Sigmoid colon (tissue), 6 donors: ENCODE measurements at regions not wholly inside any gene's neighbourhood (a gene's known extent, or its start where the extent isn't known, plus 50 kb on each side); places are given as distances from the start of the nearest gene placed in this dataset.

Source experiments
- DNase-seq: peaks from one replicate; pipeline ENCODE4 v3.0.0-alpha.2; 2019
- H3K27ac ChIP-seq, 4 donors: fragments of 200-600 bp; sonication (generic); one replicate each; pipeline ENCODE4 v1.5.1; 2016 to 2019; ENCODE audit warnings: mild to moderate bottlenecking in 1 of 4
- H3K27me3 ChIP-seq, 3 donors: fragments of 200-600 bp; sonication (generic); one replicate each; pipeline ENCODE4 v1.5.1; 2019; ENCODE audit warnings: mild to moderate bottlenecking in 1 of 3
- H3K36me3 ChIP-seq, 4 donors: fragments of 200-600 bp; sonication (generic); one replicate each; pipeline ENCODE4 v1.5.1; 2016 to 2019
- H3K4me1 ChIP-seq, 4 donors: fragments of 200-600 bp; sonication (generic); one replicate each; pipeline ENCODE4 v1.5.1; 2017 to 2019
- H3K4me3 ChIP-seq, 4 donors: fragments of 200-600 bp; sonication (generic); one replicate each; pipeline ENCODE4 v1.5.1; 2017 to 2019; ENCODE audit warnings: mild to moderate bottlenecking in 2 of 4, moderate library complexity in 1 of 4
- H3K9me3 ChIP-seq, 4 donors: fragments of 200-600 bp in 3 of 4; sonication (generic) in 3 of 4; one replicate each; pipeline versions ENCODE4 v1.5.1 to v1.6.1; 2013 to 2019
- EP300 ChIP-seq, 4 donors: sonication (generic); formaldehyde crosslinking; IDR thresholded peaks; one replicate each; pipeline ENCODE4 v1.6.1; 2017; ENCODE audit warnings: antibody characterized with exemption in 4 of 4
- POLR2A ChIP-seq, 2 donors: fragments of 450-650 bp; IDR thresholded peaks; one replicate each; pipeline ENCODE4 v1.6.1; 2016; ENCODE audit warnings: antibody characterized with exemption in 2 of 2, mild to moderate bottlenecking in 2 of 2, moderate library complexity in 2 of 2
- POLR2AphosphoS5 ChIP-seq, 4 donors: sonication (generic); formaldehyde crosslinking; IDR thresholded peaks; one replicate each; pipeline ENCODE4 v1.6.1; 2017; ENCODE audit warnings: antibody characterized with exemption in 4 of 4
- WGBS, 2 donors: extraction: QIAGEN DNeasy Blood & Tissue Kit; methylation state at CpG; one replicate each; pipeline ENCODE4 v1.1.7; 2013; 5-methylcytosine and 5-hydroxymethylcytosine counted together
- intact Hi-C: fragments of 100-400 bp; cut with DNase I; formaldehyde crosslinking; loops from one replicate; pipeline ENCODE4 v1.15.1; 2023
- TF ChIP-seq, protein P1 (sequence below), 4 experiments: fragments of 450-650 bp in 3 of 4; fragments of 200-600 bp in 1 of 4; IDR thresholded peaks; one replicate each; pipeline ENCODE4 v1.5.1; 2016 to 2019; ENCODE audit warnings: antibody characterized with exemption in 4 of 4, mild to moderate bottlenecking in 3 of 4, moderate library complexity in 2 of 4
- donor health status: healthy with polysubstance abuse.
- donor health status: healthy.

DNA sequence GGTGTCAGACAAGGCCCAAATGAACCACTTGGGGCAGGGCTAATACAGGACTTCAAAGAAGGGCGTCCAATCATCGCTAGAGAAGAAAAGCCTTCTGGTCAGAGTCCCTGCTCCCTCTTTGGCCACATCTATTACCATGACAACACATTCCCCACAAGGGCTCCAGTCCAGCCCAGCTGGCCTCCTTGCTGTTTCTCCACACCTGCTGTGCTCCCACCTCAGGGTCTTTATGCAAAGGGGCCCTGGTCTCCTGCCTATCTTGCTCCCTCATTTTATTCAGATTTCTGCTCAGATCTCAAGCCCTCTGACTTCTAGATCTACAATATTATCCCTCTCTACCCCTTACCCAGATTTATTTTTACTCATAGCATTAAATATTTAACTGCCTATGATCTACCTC is 58.0 kb upstream of the KIRREL3 start:
- H3K9me3 ChIP-seq: no peaks in the 10 kb centered on the region
- no peaks in the 10 kb centered on the region for H3K4me1 ChIP-seq
- TF ChIP-seq EP300 (IDR thresholded peaks at IDR 0.05) (no peak), POLR2AphosphoS5 (IDR thresholded peaks at IDR 0.05) (no peak), POLR2A (IDR thresholded peaks at IDR 0.05) (no peak)
- TF ChIP-seq, protein P1, sequence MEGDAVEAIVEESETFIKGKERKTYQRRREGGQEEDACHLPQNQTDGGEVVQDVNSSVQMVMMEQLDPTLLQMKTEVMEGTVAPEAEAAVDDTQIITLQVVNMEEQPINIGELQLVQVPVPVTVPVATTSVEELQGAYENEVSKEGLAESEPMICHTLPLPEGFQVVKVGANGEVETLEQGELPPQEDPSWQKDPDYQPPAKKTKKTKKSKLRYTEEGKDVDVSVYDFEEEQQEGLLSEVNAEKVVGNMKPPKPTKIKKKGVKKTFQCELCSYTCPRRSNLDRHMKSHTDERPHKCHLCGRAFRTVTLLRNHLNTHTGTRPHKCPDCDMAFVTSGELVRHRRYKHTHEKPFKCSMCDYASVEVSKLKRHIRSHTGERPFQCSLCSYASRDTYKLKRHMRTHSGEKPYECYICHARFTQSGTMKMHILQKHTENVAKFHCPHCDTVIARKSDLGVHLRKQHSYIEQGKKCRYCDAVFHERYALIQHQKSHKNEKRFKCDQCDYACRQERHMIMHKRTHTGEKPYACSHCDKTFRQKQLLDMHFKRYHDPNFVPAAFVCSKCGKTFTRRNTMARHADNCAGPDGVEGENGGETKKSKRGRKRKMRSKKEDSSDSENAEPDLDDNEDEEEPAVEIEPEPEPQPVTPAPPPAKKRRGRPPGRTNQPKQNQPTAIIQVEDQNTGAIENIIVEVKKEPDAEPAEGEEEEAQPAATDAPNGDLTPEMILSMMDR (IDR thresholded peaks at IDR 0.05): no peak
- H3K27ac ChIP-seq: no peak overlapping the region
- no peak for DNase-seq
- no peaks in the 10 kb centered on the region for H3K27me3 ChIP-seq
- intact Hi-C loops: no loop called here
- H3K4me3 ChIP-seq: no peak overlapping the region
- H3K36me3 ChIP-seq: no peaks in the 10 kb centered on the region
- 91 to 94% methylated on average over 2 of the region's 2 CpGs for WGBS, 2 donors

DNA sequence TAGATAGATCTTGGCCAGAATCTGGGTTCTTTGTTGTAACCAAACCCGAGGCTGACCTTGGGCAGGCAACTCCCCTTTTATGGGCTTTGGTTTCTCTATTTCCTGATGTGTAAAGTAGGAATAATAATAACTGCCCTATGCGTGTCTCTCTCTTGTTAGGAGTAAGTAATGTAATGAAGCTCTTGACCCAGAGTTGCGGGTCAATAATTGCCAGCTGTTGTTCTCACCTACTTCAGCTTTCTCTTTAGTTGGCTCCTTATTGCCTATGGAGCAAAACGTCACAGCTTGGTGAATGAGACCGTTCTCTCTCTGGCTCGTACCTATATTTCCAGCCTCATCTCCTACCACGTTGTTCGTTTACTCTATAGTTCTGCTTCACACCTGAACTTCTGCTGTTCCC is 56.6 kb upstream of the KIRREL3 start:
- TF ChIP-seq, protein P1 (IDR thresholded peaks at IDR 0.05): no peak
- TF ChIP-seq POLR2AphosphoS5 (IDR thresholded peaks at IDR 0.05) (no peak), EP300 (IDR thresholded peaks at IDR 0.05) (no peak), POLR2A (IDR thresholded peaks at IDR 0.05) (no peak)
- H3K9me3 ChIP-seq: no peaks in the 10 kb centered on the region
- WGBS, 2 donors: 54 to 78% methylated on average over 8 of the region's 8 CpGs
- no peaks in the 10 kb centered on the region for H3K4me1 ChIP-seq
- intact Hi-C loops: no loop called here
- no peaks in the 10 kb centered on the region for H3K27me3 ChIP-seq
- DNase-seq: no peak
- no peaks in the 10 kb centered on the region for H3K36me3 ChIP-seq
- no peak overlapping the region for H3K27ac ChIP-seq
- H3K4me3 ChIP-seq: no peak overlapping the region

DNA sequence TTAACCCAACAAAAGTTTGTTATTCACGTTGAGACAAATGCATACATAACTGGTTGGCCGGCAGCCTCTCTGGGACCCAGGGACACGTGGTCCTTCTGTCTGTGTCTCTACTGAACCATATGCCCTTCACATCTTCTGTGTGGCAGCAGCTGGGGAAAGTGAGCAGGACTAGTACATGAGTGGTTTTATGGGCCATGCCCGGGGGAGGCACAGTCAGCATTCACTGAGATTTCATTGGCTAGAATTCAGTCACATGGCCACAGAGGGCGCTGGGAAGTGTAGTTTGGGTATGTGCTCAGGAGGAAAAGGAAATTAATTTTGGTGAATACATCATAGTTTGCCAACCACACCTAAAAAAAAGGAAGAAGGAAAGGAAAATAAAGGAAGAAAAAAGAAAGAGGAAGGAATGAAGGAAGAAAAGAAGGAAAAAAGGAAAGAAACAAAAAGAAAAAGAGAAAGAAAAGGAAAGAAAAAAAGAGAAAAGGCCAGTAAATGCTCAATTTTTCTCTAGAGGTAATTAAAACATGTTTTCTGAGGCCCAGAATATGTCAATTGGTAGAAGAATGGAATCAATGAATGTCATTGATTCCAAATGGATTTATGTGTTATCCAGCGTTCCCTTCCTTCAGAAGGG is 55.9 kb upstream of the KIRREL3 start:
- 82 to 83% methylated on average over 6 of the region's 6 CpGs for WGBS, 2 donors
- Histone ChIP-seq H3K36me3 (no peaks in the 10 kb centered on the region), H3K27me3 (no peaks in the 10 kb centered on the region)

DNA sequence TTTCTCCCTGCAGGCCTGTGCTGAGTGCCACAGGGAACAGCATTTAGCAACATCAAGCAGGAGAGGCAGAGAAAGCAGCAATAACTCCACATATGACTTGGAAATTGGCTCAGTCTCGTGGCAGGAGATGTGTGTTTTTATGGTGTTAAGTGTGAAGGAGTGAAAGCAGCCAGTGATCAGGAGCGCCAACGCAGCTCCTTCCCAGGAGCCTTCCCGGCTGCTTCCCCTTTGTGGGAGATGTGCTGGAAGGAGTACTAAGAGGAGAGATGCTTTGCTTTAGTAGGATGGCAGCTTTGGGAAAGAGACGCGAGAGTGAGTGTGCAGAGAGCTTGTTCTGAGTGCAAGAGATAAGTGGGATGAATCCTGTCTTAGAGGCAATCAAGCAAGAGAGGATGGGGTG is 54.7 kb upstream of the KIRREL3 start:
- Histone ChIP-seq H3K36me3 (no peaks in the 10 kb centered on the region), H3K4me1 (no peaks in the 10 kb centered on the region), H3K4me3 (no peak overlapping the region), H3K27me3 (no peaks in the 10 kb centered on the region), H3K9me3 (no peaks in the 10 kb centered on the region), H3K27ac (no peak overlapping the region)
- DNase-seq: no peak
- intact Hi-C loops: no loop called here
- TF ChIP-seq POLR2A (IDR thresholded peaks at IDR 0.05) (no peak), POLR2AphosphoS5 (IDR thresholded peaks at IDR 0.05) (no peak), EP300 (IDR thresholded peaks at IDR 0.05) (no peak)
- TF ChIP-seq, protein P1 (IDR thresholded peaks at IDR 0.05): no peak
- 82% methylated on average over 6 of the region's 6 CpGs for WGBS, 2 donors

More for the DNA sequence above, 55.9 kb upstream of the KIRREL3 start:
- TF ChIP-seq POLR2AphosphoS5 (IDR thresholded peaks at IDR 0.05) (no peak), EP300 (IDR thresholded peaks at IDR 0.05) (no peak), POLR2A (IDR thresholded peaks at IDR 0.05) (no peak)
- TF ChIP-seq, protein P1 (IDR thresholded peaks at IDR 0.05): no peak
- Histone ChIP-seq H3K9me3 (no peaks in the 10 kb centered on the region), H3K27ac (no peak overlapping the region), H3K4me3 (no peak overlapping the region), H3K4me1 (no peaks in the 10 kb centered on the region)
- DNase-seq: no peak
- intact Hi-C loops: no loop called here

DNA sequence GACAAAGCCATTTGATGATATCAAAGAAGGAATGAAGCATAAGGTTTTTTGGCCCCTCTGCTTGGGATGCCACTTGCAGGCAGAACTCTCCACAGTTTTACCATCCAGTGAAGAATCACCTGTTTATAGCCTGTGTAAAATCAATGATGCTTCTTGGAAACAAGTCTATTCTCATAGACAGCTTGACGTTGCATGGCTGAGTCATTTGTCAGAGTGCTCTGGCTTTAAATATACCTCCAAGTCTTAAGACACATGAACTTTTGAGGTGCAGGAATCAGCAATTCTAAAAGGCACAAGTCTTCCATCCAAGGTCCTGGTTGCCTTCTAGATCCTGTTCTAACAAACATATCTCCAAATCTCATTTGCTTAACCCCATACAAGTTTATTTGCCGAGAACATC is 53.6 kb upstream of the KIRREL3 start:
- Histone ChIP-seq H3K9me3 (no peaks in the 10 kb centered on the region), H3K4me3 (no peak overlapping the region), H3K36me3 (no peaks in the 10 kb centered on the region), H3K4me1 (no peaks in the 10 kb centered on the region), H3K27me3 (no peaks in the 10 kb centered on the region), H3K27ac (no peak overlapping the region)
- intact Hi-C loops: no loop called here
- DNase-seq: no peak
- WGBS, 2 donors: 84 to 85% methylated on average over 2 of the region's 2 CpGs
- TF ChIP-seq EP300 (IDR thresholded peaks at IDR 0.05) (no peak), POLR2AphosphoS5 (IDR thresholded peaks at IDR 0.05) (no peak), POLR2A (IDR thresholded peaks at IDR 0.05) (no peak)
- TF ChIP-seq, protein P1 (IDR thresholded peaks at IDR 0.05): no peak
